HG03066 (cell line): ENCODE measurements at regions not wholly inside any gene's neighbourhood (a gene's known extent, or its start where the extent isn't known, plus 50 kb on each side); places are given as distances from the start of the nearest gene placed in this dataset.

ENCODE experiments used
- ATAC-seq: cut with Tn5 transposase; IDR thresholded peaks from one replicate; pipeline ENCODE4 v1.9.1; 2021; ENCODE audit warnings: low read depth; ENCODE audit not compliant: unreplicated experiment

DNA sequence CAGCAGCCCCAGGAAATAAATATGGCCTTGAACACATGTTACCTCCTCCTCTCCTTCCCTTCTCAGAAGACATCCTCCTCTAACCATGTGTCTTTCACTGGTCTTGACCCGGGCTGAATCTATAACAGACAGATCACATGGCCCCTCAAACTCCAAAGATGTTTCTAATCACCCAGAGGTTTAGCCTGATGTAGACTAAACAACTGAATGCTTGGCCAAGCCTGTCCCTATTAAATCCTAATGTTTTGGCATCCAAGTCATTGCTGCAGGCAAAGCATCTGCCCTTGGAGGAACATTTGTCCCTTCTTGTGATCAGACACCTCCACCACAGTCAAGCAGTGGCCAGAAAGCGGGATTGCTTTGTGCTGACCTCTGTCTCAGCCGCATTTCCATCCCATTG lies 65.5 kb downstream of the ANKRD60 start:
- no peak for ATAC-seq

DNA sequence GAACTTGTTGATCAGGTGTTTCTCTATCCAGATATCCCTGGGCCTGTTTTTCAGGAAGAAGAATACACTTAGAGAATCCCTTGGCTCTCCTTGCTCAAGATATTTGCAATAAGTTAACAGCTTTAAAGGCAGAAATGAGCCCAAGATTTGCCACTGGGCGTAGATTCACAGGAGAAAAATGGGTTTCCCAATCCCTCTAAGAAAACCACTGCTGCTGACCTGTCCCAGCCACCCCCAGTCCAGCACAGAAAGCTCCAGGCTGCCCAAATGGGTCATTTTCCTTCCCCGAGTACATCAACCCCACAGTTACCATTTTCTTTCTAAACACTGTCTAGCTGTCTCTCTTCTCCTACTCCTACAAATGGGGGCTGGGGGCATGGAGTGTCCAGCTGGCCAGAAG lies 67.3 kb downstream of the ANKRD60 start:
- no peak for ATAC-seq

DNA sequence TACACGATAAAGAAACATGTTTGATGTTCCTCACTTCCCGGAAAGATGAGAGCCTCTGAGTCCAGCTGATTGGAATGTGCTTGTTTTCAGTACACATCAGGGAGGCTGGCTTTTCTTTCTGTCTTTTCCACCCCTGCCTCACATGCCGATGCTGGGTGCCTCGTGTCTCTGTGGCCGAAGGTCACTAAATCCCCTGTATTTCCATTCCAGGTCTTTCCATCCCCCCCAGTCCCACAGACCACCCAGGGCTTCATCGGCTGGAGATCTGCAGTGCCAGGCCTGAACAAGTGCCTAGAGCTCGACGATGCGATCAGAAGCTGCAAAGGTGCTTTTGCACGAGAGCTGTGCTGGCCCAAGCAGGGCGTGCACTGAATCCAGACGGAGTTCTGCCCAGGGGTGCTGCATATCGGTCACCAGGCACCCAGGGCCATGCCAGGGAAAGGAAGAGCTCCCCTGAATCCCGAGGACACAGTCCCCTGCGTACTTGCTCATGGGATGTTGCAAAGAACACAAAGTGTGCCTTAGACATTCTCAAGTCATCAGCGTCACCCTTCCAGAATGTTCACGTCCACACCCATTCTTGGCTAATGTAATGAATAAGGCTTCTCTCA lies 67.9 kb downstream of the ANKRD60 start:
- no peak for ATAC-seq

DNA sequence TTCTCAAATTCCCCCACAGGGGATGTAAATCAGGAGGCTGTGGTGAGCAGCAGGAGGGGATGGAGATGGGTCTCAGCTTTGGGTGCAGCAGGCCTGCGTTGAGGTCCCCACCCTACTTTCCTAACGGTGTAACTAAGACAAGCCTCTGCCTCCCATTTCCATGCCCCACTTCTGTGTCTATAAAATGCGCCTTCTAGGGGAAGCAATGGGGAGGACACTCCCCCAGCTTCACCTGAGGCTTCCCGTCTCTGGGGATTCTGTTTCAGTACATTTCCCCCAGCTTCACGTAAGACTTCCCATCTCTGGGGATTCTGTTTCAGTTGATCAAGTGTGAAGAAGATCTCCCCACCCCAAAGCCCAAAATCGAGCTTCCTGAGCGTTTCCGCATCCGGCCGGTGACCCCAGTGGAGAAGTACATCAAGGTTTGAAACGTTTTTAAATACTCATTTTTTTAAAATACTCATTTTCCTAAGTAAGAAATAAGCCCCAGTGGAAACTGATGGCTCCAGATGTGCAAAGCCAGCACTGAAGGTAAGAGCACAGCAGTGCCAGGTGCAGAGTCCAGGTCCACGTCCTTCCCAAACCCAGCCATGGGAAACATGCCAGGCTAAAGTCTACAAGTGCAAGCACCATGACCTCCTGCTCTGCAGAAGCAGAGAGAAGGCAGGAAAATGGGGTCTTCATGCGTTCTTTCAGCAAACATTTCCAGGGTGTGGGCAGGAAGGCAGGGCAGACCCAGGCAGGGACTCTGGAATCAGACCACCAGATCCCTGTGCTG lies 73.1 kb downstream of the ANKRD60 start:
- ATAC-seq: no peak

GRCh38 chr20:58154113-58154512 lies 74.3 kb downstream of the ANKRD60 start:
- ATAC-seq: no peak

DNA sequence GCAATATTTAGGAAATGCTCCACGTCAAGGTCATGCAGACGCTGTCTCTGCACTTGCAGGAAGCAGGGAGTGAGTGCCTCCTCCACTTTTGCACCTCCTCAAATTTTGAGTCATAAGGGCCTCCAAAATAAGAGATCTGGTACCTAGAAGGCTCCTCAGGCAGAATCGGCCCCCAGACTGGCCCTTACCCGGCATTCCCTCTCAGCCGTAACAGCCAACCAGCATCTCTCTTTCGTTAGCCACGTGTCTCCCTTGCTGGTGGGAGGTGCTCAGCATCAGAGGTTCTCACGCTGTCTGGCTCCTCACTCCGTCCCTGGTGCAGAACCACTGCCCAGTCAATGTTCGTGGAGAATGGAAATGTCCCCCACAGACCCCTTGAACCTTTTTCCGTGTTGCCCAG lies 75.3 kb downstream of the ANKRD60 start:
- no peak for ATAC-seq

- ATAC-seq: no peak
Observed at GRCh38 chr20:58150772-58151171, 77.7 kb downstream of the ANKRD60 start.

- no peak for ATAC-seq
Observed at GRCh38 chr20:58149437-58150091, 78.9 kb downstream of the ANKRD60 start.

DNA sequence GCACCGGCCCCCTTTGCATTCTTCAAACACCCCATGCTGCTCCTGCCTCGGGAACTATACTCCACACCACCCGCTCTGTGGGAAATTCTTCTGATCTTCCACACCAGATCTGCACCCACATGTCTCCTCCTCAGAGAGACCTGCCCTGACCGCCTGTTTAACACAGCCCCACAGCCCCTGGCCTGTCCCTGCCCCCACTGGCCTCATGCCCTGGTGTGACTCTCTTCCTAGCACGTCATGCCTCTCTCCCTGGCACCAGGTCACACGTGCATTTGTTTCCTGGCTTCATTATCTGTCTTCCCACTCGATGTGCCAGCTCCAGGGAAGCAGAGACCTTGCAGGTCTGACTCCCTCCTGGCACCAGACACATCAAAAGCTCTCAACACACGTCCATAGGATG lies 79.6 kb downstream of the ANKRD60 start:
- ATAC-seq: no peak

GRCh38 chr20:58147628-58148370 lies 80.7 kb downstream of the ANKRD60 start:
- no peak for ATAC-seq

DNA sequence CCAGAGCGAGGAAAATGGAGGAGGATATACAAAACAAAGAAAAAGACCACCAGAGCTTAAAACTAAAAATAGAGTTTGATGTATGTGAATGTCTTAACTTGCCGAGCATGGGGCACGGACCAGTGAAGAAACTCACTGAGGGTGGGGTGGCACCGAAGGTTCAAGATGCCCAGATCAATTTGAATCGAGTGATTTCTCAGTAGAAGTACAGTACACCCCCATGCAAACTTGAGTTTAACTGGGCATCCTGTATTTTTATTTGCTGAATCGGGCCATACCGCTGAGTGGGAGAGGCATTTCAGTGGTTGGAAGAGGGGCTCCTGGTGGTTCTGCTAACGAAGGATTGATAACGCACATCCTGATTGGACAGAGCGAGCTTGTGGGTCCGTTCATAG lies 81.7 kb downstream of the ANKRD60 start:
- no peak for ATAC-seq

DNA sequence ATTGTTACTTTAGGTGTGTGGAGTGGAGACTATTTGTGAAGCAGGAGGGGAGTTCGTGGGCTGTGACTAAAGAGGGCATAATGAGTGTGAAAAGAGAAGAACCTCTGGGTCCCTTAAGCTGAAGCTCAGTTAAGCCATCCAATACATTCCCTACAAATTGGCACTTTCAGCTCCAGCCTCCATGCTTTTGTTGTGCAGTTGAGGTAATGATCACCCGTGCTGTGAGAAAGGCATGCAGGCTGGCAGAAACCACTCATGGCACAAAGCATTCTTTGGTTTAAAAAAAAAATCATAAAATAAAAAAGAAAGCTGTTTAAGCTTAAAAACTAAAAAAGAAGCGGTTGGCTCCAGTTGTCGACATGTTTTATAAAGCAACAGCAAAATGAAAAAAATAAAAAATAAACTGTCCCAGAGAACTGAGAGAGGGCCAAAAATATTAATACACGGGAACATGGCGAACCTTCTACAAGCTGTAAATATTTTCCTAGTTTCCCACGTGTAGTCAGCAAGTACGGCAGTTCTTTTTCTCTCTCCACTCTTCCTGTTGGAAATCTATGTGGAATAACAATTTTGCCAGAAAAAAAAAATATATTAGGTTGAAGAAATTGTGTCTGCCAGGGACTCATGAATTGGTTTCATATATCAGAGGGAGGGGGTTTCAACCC lies 82.2 kb downstream of the ANKRD60 start:
- no peak for ATAC-seq

- no peak for ATAC-seq
Observed at GRCh38 chr20:58145506-58146080, 82.9 kb downstream of the ANKRD60 start.

- ATAC-seq: no peak
Observed at GRCh38 chr20:58144096-58144495, 84.4 kb downstream of the ANKRD60 start.

DNA sequence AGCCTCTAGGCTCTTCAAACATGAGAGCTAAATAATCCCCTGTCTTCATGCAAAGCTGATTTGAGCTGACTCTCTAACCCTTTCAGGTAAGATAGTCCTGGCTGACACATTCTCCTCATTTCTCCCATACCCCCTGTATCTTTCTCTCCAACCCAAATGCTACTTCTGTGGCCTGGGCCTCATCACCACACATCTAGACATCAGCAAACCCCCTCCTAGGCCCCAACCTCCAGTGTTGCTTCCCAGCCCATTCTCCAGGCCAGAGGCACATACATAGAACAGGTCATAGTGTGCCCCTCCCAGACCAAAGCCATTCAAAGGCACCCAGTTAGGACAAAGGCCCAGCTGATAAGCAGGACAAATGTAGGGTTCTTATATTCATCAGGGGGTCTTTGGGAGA lies 84.9 kb downstream of the ANKRD60 start:
- no peak for ATAC-seq

DNA sequence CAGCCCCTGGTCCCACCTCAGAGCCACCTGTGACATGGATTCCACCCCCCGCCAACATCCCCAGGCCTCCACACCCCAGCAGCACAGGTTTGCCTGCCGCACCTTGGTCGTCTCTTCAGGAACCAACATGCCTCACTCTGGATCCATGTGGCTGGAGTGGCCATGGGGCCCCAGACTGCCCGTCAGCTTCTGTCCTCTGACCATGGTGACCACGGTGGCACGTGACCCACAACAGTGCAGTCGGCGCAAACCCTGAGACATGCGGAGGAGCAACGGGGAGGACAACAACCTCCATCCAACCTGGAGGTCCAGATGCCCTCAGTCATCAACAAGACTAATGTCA lies 85.6 kb downstream of the ANKRD60 start:
- no peak for ATAC-seq

DNA sequence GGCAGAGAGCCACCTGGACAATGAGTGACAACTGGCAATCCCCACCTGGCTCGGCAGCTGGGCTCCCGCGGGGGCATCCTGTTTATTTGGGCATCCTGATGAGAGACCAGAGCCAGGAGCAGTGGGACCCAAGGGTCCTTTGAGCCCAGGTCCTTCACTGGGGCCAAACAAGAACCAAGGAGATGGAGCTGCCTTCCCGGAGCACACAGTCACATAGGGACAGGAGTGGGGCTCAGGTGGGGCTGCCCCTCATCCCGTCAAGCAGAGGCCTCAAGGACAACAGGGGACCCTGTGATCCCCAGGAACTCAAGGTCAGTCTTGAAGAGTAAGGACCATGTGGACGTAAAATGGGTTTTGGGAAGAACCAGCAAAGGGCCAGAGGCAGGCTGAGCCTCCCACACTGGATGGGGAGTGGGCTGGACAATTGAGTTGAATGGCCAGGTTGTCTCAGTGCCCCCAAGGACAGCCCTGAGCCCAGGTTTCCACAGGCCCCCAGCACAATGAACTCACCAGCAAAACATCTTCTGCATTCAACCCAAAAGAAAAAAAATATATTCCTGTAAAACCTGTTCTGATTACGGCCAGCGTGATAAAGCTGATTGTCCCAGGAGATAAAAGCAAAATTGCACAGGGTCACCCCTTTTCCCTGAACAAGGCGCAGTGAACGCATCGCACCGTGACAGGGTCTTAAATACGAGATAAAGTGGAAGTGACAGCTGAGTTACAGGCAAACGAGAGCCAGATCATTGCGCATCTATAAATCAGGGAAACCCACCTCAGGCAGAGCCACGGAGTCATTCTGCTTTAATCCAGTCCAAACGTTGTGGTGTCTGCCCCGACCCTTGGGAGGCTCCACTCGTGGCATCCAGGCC lies 86.2 kb downstream of the ANKRD60 start:
- no peak for ATAC-seq

- ATAC-seq: no peak
Observed at GRCh38 chr20:58141496-58141895, 87.0 kb downstream of the ANKRD60 start.

DNA sequence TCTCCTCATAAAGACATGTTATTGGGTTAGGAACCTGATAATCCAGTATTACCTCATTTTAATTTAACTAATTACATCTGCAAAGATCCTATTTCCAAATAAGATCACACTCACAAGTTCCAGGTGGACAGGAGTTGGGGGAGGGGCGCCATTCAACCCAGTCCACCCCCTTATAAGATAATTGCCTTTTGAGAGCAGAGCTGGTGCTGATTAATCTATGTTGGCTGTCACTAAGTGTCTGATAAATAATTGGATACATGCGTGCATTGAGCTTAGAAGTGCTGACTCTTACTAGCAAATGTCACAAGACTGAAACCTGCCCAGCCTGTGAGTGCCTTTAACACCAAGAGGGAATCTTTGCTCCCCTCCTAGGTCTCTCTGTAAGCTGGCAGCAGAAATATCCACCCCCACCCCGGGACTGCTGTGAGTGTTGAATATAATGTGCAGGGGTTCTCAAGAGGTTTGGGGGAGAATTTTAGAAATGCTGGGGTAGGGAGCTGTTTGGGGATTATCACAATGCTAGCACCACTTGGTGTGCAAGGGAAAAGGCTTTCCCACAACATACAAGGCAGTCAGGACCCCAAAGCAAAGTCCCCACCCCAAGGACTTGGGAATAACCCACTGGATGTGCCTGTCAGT lies 87.5 kb downstream of the ANKRD60 start:
- no peak for ATAC-seq
